ENCODE measurements at regions not wholly inside any gene's neighbourhood (a gene's known extent, or its start where the extent isn't known, plus 50 kb on each side); places are given as distances from the start of the nearest gene placed in this dataset.
A peak's percentile ranks its signal among the peaks of the same experiment; 100 is the strongest.

DNA sequence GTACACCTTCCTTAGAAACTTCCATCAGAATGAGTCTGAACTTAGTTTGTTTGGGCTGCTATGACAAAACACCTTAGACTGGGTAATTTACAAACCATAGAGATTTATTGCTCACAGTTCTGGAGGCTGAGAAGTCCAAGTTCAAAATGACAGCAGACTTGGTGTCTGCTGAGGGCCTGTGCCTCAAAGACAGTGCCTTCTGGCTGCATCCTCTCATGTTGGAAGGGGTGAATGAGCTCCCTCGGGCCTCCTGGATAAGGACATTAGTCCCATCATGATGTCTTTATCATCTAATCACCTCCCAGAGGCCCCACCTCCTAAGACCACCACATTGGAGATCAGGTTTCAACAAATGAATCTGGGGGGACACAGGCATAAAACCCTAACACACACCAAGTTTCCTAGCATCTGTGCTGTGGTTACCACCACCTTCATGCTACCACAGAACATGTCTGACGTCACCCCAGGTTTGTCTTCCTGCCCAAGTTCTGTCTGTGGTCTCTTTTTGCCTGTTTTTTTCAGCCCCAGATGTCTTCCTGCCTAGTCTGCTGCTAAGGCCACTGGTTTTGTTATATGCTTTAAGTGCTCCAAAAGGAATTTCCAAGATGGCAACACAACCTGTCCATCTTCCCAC, 150.9 kb upstream of the COBL start:
- H3K27me3 ChIP-seq (ENCODE audit: control insufficient read depth, insufficient read depth, low read length, poor library complexity, severe bottlenecking): peaks cover 13% of the 10 kb centered on the region
- no peaks in the 10 kb centered on the region for H3K36me3 ChIP-seq (ENCODE audit: control insufficient read depth, insufficient read depth, low read length)
- Mint-ChIP-seq H3K36me3 (ENCODE audit: low read depth) (no peaks in the 10 kb centered on the region), H3K9me3 (no peaks in the 10 kb centered on the region), H3K4me1 (peaks cover 9% of the 10 kb centered on the region), H3K4me3 (no peak overlapping the region), H3K27me3 (ENCODE audit: insufficient read depth) (peaks cover 28% of the 10 kb centered on the region), H3K27ac (no peak overlapping the region)
- no peak for DNase-seq
- no peaks in the 10 kb centered on the region for H3K9me3 ChIP-seq (ENCODE audit: control insufficient read depth, low read length)
- no peak overlapping the region for H3K9ac ChIP-seq (ENCODE audit: extremely low read depth, low read length, poor library complexity, severe bottlenecking)
- no peak overlapping the region for H3K4me3 ChIP-seq (ENCODE audit: low read length)
- 87% methylated on average over 2 of the region's 2 CpGs; no CpG with 5 or more reads in 1 of the 2 experiments for WGBS, 2 experiments (ENCODE audit: insufficient coverage in 1 of 2, insufficient read length in 1 of 2)
- H3K4me1 ChIP-seq (ENCODE audit: control insufficient read depth, insufficient read depth, low read length): no peaks in the 10 kb centered on the region
- TF ChIP-seq, protein P1, sequence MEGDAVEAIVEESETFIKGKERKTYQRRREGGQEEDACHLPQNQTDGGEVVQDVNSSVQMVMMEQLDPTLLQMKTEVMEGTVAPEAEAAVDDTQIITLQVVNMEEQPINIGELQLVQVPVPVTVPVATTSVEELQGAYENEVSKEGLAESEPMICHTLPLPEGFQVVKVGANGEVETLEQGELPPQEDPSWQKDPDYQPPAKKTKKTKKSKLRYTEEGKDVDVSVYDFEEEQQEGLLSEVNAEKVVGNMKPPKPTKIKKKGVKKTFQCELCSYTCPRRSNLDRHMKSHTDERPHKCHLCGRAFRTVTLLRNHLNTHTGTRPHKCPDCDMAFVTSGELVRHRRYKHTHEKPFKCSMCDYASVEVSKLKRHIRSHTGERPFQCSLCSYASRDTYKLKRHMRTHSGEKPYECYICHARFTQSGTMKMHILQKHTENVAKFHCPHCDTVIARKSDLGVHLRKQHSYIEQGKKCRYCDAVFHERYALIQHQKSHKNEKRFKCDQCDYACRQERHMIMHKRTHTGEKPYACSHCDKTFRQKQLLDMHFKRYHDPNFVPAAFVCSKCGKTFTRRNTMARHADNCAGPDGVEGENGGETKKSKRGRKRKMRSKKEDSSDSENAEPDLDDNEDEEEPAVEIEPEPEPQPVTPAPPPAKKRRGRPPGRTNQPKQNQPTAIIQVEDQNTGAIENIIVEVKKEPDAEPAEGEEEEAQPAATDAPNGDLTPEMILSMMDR (conservative IDR thresholded peaks at IDR 0.05): no peak
- no peak overlapping the region for H3K27ac ChIP-seq (ENCODE audit: low read depth, low read length)

DNA sequence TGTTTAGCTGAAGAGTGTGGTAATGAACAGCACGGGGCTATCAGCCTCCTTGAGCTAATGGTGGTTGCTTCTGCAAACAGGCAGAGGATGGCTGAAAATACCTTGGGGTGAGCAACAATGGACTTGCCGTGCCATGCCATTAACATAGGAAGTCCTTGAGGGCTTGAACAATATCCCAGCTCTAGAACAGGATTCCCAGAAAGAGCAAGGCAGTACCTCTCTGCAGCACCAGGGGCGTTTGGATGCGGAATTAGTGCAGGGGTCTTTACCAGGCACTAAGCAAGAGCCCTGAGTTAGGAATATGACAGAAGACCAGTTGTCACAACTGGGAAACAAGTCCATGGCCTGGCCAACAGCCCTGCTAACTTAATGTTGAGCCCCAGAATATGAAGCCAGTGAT, 143.2 kb upstream of the COBL start:
- H3K4me1 Mint-ChIP-seq: peaks cover 6% of the 10 kb centered on the region
- 69 to 76% methylated on average over 4 of the region's 4 CpGs for WGBS, 2 experiments (ENCODE audit: insufficient coverage in 1 of 2, insufficient read length in 1 of 2)

DNA sequence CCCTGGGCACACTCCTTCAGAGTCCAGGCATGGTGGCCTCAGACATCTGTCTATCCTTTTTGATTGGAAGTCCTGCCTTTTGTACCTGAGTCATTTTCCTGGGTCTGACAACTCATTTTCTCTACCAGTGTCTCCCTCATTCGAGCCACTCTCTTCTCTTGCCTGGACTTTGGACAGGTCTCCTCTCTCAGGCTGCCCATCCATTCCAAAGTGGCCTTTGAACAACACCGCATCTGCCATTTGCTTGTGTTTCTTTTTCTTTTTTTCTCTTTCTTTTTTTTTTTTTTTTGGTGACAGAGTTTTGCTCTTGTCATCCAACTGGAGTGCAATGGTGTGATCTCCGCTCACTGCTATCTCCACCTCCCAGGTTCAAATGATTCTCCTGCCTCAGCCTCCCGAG, 142.1 kb upstream of the COBL start:
- Mint-ChIP-seq H3K4me3 (no peak overlapping the region), H3K36me3 (ENCODE audit: low read depth) (no peaks in the 10 kb centered on the region), H3K27me3 (ENCODE audit: insufficient read depth) (no peaks in the 10 kb centered on the region), H3K9me3 (no peaks in the 10 kb centered on the region), H3K27ac (no peak overlapping the region), H3K4me1 (peaks cover 6% of the 10 kb centered on the region)
- H3K9ac ChIP-seq (ENCODE audit: extremely low read depth, low read length, poor library complexity, severe bottlenecking): no peak overlapping the region
- TF ChIP-seq, protein P1 (conservative IDR thresholded peaks at IDR 0.05): no peak
- H3K27me3 ChIP-seq (ENCODE audit: control insufficient read depth, insufficient read depth, low read length, poor library complexity, severe bottlenecking): no peaks in the 10 kb centered on the region
- no peak for DNase-seq
- no peaks in the 10 kb centered on the region for H3K9me3 ChIP-seq (ENCODE audit: control insufficient read depth, low read length)
- no peak overlapping the region for H3K27ac ChIP-seq (ENCODE audit: low read depth, low read length)
- H3K36me3 ChIP-seq (ENCODE audit: control insufficient read depth, insufficient read depth, low read length): no peaks in the 10 kb centered on the region
- 96 to 100% methylated on average over 3 to 4 of the region's 4 CpGs for WGBS, 2 experiments (ENCODE audit: insufficient coverage in 1 of 2, insufficient read length in 1 of 2)
- no peak overlapping the region for H3K4me3 ChIP-seq (ENCODE audit: low read length)
- H3K4me1 ChIP-seq (ENCODE audit: control insufficient read depth, insufficient read depth, low read length): no peaks in the 10 kb centered on the region

More for the DNA sequence above, 143.2 kb upstream of the COBL start:
- Mint-ChIP-seq H3K36me3 (ENCODE audit: low read depth) (no peaks in the 10 kb centered on the region), H3K4me3 (no peak overlapping the region), H3K9me3 (no peaks in the 10 kb centered on the region), H3K27me3 (ENCODE audit: insufficient read depth) (no peaks in the 10 kb centered on the region), H3K27ac (no peak overlapping the region)
- Histone ChIP-seq H3K36me3 (ENCODE audit: control insufficient read depth, insufficient read depth, low read length) (no peaks in the 10 kb centered on the region), H3K27ac (ENCODE audit: low read depth, low read length) (no peak overlapping the region), H3K9ac (ENCODE audit: extremely low read depth, low read length, poor library complexity, severe bottlenecking) (no peak overlapping the region), H3K4me3 (ENCODE audit: low read length) (no peak overlapping the region), H3K9me3 (ENCODE audit: control insufficient read depth, low read length) (no peaks in the 10 kb centered on the region), H3K4me1 (ENCODE audit: control insufficient read depth, insufficient read depth, low read length) (no peaks in the 10 kb centered on the region), H3K27me3 (ENCODE audit: control insufficient read depth, insufficient read depth, low read length, poor library complexity, severe bottlenecking) (no peaks in the 10 kb centered on the region)
- TF ChIP-seq, protein P1 (conservative IDR thresholded peaks at IDR 0.05): peak; percentile 66
- peak; percentile 75 for DNase-seq
